DMS 273 treated with DMSO at 0.1 percent for 48 hours (cell line): ENCODE measurements at regions not wholly inside any gene's neighbourhood (a gene's known extent, or its start where the extent isn't known, plus 50 kb on each side); places are given as distances from the start of the nearest gene placed in this dataset.
"Not testable (repeated sequence)": the region's sequence is repeated elsewhere in the genome, so short reads cannot be mapped to it uniquely, and the experiment has no call there.

Experiments
- DNase-seq: peaks from one replicate; lab custom pipeline; 2025; lab: John Stamatoyannopoulos, UW

GRCh38 chr7:136325027-136325426, 347.9 kb upstream of the MTPN start:
- DNase-seq, result no peak

- no peak for DNase-seq
These were observed 347.0 kb upstream of the MTPN start for GRCh38 chr7:136324073-136324704.

GRCh38 chr7:136312592-136312991, 335.4 kb upstream of the MTPN start:
- DNase-seq, result no peak

- DNase-seq, result no peak
These were observed 332.2 kb upstream of the MTPN start for GRCh38 chr7:136309407-136309806.

GRCh38 chr7:136308230-136308629, 331.1 kb upstream of the MTPN start:
- DNase-seq, result no peak

GRCh38 chr7:136303162-136303561, 326.0 kb upstream of the MTPN start:
- no peak for DNase-seq

GRCh38 chr7:136302049-136302448, 324.9 kb upstream of the MTPN start:
- DNase-seq, result no peak

GRCh38 chr7:136294977-136295376, 317.8 kb upstream of the MTPN start:
- DNase-seq, result no peak

- no peak for DNase-seq
These were observed 316.8 kb upstream of the MTPN start for GRCh38 chr7:136293841-136294391.

- no peak for DNase-seq
These were observed 316.1 kb upstream of the MTPN start for GRCh38 chr7:136293272-136293671.

- DNase-seq, result no peak
These were observed 315.2 kb upstream of the MTPN start for GRCh38 chr7:136292365-136292764.

GRCh38 chr7:136290351-136290750, 313.2 kb upstream of the MTPN start:
- no peak for DNase-seq

- DNase-seq, result no peak
These were observed 300.9 kb upstream of the MTPN start for GRCh38 chr7:136278057-136278456.

GRCh38 chr7:136275794-136276193, 298.6 kb upstream of the MTPN start:
- DNase-seq, result no peak

- DNase-seq, result no peak
These were observed 297.6 kb upstream of the MTPN start for GRCh38 chr7:136274636-136275345.

GRCh38 chr7:136272934-136273333, 295.8 kb upstream of the MTPN start:
- DNase-seq, result no peak

- DNase-seq, result no peak
These were observed 290.7 kb upstream of the MTPN start for GRCh38 chr7:136267822-136268221.

GRCh38 chr7:136266457-136266856, 289.3 kb upstream of the MTPN start:
- no peak for DNase-seq

- DNase-seq, result not testable (repeated sequence)
These were observed 287.1 kb upstream of the MTPN start for GRCh38 chr7:136264304-136264703.

GRCh38 chr7:136263112-136263860, 286.1 kb upstream of the MTPN start:
- DNase-seq, result not testable (repeated sequence)

GRCh38 chr7:136260591-136260990, 283.4 kb upstream of the MTPN start:
- not testable (repeated sequence) for DNase-seq

GRCh38 chr7:136259074-136259473, 281.9 kb upstream of the MTPN start:
- no peak for DNase-seq

GRCh38 chr7:136256491-136256890, 279.3 kb upstream of the MTPN start:
- no peak for DNase-seq
